IMR-90 (cell line): ENCODE measurements at regions not wholly inside any gene's neighbourhood (a gene's known extent, or its start where the extent isn't known, plus 50 kb on each side); places are given as distances from the start of the nearest gene placed in this dataset.

Experiments
- CEBPB ChIP-seq: IDR thresholded peaks from 2 replicates; pipeline ENCODE4 v1.6.1; 2012; ENCODE audit warnings: low read depth, low read length, improper control_type of control experiment
- MXI1 ChIP-seq: IDR thresholded peaks from 2 replicates; pipeline ENCODE4 v1.6.1; 2012; ENCODE audit warnings: low read depth, mild to moderate bottlenecking, low read length, moderate library complexity, borderline replicate concordance
- POLR2A ChIP-seq: IDR thresholded peaks from 2 replicates; pipeline ENCODE4 v1.6.1; 2012; ENCODE audit warnings: mild to moderate bottlenecking, low read depth, low read length
- RAD21 ChIP-seq: IDR thresholded peaks from 2 replicates; pipeline ENCODE4 v1.6.1; 2012; ENCODE audit warnings: low read length, improper control_type of control experiment
- SMC3 ChIP-seq: fragments of 150-350 bp; IDR thresholded peaks from 2 replicates; pipeline ENCODE4 v1.6.1; 2016; ENCODE audit warnings: low read depth, mild to moderate bottlenecking, antibody characterized with exemption, low read length, moderate library complexity
- TF ChIP-seq, protein P1 (sequence below): conservative IDR thresholded peaks from 2 replicates; pipeline ENCODE4 v1.5.1; 2012; ENCODE audit warnings: mild to moderate bottlenecking, low read depth, low read length, improper control_type of control experiment

DNA sequence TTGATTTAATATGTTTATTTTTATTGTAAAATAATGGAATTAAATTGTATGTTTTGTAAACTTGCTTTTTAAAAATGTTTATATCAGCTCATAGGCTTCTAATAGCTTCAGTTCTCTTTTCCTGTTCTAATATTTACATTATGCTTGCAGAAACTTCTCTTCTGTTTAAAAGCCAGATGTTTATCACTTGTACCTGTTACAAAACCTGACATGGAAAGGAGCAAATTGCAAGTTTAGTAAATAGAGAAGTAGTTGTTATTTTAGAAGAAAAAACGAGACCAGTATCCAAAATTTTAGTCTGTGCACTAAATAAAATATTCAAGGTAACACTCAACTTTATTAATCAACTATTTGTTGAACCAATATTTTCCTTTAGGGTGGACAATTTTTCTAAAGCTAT, 69.4 kb upstream of the GUCY1A1 start:
- no peak for TF ChIP-seq MXI1
- no peak for TF ChIP-seq SMC3
- TF ChIP-seq CEBPB = no peak
- TF ChIP-seq POLR2A = no peak
- TF ChIP-seq, protein P1, sequence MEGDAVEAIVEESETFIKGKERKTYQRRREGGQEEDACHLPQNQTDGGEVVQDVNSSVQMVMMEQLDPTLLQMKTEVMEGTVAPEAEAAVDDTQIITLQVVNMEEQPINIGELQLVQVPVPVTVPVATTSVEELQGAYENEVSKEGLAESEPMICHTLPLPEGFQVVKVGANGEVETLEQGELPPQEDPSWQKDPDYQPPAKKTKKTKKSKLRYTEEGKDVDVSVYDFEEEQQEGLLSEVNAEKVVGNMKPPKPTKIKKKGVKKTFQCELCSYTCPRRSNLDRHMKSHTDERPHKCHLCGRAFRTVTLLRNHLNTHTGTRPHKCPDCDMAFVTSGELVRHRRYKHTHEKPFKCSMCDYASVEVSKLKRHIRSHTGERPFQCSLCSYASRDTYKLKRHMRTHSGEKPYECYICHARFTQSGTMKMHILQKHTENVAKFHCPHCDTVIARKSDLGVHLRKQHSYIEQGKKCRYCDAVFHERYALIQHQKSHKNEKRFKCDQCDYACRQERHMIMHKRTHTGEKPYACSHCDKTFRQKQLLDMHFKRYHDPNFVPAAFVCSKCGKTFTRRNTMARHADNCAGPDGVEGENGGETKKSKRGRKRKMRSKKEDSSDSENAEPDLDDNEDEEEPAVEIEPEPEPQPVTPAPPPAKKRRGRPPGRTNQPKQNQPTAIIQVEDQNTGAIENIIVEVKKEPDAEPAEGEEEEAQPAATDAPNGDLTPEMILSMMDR = no peak
- TF ChIP-seq RAD21 = no peak
